HG03565 (cell line): ENCODE measurements at regions not wholly inside any gene's neighbourhood (a gene's known extent, or its start where the extent isn't known, plus 50 kb on each side); places are given as distances from the start of the nearest gene placed in this dataset.
"Not testable (repeated sequence)": the region's sequence is repeated elsewhere in the genome, so short reads cannot be mapped to it uniquely, and the experiment has no call there.

Experiments
- ATAC-seq: cut with Tn5 transposase; IDR thresholded peaks from one replicate; pipeline ENCODE4 v1.9.1; 2021; ENCODE audit warnings: mild to moderate bottlenecking, moderate library complexity; ENCODE audit not compliant: unreplicated experiment

DNA sequence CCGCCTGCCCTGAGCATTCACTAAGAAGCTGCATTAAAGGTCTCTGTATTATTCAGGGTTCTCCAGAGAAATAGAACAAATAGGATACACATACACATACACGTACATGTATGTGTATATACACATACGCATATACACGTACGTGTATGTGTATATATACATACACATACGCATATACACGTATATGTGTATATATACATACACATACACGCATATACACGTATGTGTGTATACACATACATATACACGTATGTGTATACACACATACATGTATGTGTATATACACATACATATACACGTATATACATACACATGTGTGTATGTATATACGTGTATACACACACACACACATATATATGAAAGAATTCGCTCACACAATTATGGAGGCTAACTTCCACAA lies 108.9 kb upstream of the BARHL2 start:
- no peak for ATAC-seq

DNA sequence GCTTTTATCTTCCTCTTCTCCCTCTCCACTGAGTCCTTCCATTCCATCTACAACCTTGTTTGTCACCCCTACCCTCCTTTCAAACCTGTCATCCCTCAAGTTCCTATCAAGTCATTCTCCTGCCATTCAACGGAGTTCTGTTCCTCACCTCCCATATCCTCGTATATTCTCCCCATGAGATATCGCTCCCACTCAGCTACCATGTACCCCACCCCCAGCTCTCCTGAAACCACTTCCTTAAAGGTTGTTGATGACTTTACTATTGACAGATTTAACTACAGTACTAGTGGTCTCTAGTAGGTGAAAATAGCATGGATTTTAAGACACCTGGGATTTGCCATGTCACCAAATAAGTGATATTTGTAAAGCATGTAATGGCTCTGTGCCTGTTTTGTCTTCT lies 107.4 kb upstream of the BARHL2 start:
- ATAC-seq = no peak

DNA sequence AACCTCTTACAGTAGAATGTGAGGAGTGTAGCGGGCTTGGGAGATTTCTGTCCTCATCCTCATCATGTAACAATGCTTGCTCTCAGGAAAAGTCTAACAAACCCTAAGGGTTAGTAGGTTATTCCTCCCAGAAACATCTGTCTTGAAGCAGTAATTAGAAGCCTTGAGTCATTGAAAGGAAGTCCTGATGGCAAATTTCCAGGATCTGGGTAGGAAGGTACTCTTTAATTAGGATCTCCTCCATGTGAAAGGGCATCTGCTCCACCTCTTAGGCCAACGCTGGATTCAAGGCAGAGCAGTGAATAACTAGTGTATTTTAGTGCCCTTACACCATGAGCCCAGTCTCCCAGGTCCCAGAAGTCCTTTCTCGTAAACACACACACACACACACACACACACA lies 106.6 kb upstream of the BARHL2 start:
- ATAC-seq = no peak

DNA sequence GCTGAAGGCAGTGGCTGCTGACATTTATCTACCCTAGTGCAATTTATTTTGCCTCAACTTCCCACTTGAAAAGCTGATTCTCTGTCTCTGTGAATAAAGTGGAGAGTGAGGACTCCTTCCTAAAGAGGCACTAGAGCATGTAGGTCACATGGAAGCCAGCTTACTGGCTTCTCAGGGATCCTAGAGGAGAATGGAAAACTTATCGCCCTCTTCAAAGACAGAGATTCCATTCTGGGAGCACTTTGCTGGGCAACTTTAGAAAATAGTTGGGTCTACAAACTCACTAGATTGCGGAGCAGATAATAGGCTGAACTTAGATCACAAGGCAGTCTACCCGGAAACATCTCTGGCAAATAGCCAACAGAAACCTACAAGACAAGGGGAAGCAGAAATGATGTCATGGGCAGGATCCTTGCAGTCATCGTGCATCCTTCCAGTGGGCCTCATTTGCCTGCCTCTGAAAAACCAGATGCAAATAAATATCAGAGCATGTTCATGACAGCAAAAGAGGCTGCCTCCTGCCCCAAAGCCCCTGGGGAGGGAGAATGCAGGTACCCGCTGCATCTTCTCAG lies 104.8 kb upstream of the BARHL2 start:
- no peak for ATAC-seq

DNA sequence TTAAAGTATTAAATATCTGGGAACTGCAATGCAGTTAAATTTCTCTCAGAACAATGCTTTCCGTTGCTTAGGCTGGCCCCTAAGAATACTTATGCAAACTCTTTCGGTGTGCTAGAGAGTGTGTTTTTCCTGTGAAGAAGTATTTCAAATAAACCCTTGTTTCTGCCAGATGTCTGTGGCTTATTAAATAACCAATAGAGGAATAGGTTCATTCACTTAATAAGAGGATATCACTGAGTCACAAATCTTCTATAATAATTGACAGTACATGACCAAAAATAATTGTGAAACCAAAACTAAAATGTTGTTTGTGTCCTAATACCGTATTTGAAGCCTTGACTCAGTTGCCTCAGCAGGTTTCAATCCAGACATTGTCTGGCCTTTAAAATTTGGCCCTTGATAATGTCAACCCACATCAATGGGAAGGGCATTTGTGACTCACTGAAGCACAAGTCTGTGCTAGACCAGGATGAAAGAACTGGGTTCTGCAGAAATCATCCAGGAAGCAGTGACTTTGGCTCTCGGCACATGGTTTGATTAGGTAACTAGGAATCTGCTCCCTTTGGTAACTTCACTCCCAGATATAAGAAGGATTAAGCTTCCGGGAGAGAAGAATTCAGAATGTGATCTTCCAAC lies 104.2 kb upstream of the BARHL2 start:
- ATAC-seq = no peak

DNA sequence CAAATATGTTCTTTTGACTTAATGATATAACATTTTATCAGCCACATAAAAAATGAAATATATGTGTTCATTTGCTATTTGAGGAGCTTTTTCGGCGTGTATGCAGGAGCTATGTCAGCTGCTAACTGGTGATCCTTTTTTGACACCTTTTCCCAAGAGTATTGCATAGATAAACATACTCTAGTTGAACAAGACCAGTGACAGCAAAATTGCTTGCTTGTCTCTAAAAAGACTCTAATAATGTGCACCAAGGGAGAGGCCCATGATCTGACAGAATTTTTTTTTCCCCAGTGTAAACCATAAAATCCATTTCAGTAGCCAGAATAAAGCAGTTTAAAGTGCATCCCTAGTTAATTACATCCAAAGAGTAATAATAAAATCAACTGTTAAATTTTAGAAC lies 103.6 kb upstream of the BARHL2 start:
- no peak for ATAC-seq

DNA sequence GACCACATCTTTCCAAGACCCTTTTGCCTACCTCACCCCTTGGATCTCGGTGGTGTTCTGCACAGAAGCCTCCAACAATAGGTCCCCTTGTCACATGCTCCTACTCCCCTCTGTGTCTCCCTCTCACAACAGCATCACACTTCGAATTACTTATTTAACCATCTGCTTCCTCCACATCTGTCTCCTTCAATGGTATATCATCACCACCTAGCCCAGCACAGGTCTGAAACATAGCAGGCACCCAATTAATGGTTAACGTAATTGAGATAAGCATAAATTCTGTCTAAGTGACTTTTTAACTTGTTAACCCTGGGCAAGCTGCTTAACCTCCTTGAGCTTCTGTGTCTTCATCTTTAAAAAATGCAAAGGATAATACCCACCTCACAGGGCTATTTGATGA lies 100.3 kb upstream of the BARHL2 start:
- ATAC-seq = no peak

DNA sequence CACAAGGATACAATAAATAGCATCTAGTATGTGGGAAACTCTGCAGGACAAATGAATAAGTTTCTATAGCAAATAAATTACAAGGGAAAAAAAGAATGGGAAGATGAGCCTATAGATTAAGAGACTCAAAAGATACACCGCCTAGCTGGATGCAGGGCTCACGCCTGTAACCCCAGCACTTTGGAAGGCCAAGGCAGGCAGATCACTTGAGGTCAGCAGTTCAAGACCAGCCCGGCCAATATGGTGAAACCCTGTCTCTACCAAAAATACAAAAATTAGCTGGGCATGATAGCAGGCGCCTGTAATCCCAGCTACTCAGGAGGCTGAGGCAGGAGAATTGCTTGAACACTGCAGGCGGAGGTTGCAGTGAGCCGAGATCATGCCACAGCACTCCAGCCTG lies 95.1 kb upstream of the BARHL2 start:
- not testable (repeated sequence) for ATAC-seq

DNA sequence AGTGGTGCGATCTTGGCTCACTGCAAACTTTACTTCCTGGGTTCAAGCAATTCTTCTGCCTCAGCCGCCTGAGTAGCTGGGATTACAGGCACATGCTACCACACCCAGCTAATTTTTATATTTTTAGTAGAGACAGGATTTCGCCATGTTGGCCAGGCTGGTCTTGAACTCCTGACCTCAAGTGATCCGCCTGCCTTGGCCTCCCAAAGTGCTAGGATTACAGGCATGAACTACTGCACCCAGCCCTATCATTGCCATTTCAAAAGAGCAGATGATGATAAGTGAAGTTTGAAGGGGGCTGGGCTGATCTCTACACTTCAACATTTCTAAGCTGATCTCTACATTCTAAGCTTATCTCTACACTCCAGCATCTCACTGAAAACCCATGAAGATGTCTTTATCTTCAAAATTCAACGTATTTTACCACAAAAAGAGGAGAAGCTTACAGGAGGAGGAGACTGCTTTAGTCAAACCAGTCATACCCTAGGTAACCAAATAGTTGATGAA lies 94.4 kb upstream of the BARHL2 start:
- ATAC-seq = not testable (repeated sequence)

DNA sequence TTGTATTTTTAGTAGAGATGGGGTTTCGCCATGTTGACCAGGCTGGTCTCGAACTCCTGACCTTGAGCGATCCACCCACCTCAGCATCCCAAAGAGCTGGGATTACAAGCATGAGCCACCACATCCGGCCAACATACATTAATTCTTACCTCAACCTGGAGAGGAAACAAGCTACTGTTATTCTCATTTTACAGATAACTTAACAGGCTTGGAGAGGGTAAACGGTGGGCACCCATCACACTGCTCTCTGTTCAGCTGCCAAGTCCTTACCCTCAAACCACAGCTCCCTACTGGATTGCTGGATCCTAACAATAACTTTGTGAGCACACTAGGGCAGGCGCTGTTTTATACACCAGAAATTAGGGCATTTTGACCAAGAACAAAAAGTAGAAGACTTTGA lies 93.6 kb upstream of the BARHL2 start:
- no peak for ATAC-seq

DNA sequence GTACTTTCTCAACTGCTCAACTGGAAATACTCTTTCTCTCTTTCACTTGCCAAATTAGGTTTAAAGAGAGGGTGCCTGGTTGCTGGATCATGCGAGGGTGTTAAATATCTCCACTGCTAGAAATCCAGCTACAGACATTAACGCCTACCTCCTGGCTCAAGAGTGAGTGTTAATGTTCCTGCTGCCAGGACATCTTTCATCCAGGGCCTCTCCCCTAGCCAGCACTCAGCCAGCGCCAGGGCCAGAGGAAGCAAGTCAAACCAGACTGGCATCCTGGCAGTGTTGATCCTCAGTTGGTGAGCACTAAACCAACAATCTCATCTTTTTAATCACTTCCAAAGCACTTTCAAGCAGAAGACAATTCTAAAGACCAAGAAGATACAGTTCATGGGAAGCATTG lies 92.9 kb upstream of the BARHL2 start:
- ATAC-seq = no peak

DNA sequence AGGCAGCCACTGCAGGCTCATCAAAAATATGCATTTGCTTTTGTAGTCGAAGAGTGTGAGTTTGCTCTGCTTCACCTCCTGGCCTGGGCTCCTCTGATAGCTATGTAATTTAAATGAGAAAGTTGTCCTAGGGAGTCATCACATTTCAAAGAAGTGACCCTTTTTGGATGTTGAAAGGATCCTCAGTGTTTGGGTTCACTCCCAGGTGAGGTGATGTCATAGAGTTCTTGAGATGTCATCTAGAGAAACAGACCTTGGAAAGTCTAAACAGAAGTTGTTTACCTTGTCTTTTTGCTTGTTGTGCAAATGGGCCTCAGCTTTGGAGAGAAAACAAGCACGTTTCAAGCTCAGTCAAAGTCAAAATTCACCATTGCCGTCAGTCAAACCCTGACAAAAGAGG lies 92.0 kb upstream of the BARHL2 start:
- no peak for ATAC-seq

DNA sequence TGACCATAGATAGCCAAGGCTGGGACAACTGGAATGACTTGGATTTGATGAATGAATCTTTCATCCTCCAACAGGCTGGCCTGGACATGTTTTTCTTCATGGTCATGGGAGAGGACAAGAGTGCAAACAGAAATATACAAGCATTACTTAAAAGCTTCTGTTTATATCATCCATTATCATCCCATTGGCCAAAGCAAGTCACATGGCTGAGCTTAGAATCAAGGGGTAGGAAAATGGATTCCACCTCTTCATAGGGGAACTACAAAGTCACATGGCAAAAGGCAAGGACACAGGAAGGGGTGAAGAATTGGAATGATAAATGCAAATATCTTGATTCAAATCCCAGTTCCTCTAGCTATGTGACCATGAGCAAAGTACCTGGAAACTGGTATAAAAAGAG lies 90.2 kb upstream of the BARHL2 start:
- no peak for ATAC-seq

DNA sequence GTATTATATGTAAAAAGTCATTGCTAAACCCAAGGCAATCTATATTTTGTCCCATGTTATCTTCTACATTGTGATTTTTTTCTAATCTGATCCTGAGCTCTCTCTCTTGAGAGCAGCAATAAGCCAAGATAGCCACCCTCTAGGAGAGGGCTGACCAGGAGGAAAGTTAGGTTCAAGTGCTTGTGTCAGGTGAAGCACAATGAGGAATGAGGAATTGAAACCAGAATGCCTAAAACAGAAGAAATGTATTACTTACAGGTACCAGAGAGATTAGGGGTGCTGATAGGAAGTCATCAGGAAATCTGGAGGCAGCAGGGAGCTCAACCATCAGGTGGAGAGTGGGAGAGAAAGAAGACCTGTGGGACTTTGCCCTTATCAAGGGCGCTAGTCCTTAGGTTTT lies 85.5 kb upstream of the BARHL2 start:
- ATAC-seq = no peak

DNA sequence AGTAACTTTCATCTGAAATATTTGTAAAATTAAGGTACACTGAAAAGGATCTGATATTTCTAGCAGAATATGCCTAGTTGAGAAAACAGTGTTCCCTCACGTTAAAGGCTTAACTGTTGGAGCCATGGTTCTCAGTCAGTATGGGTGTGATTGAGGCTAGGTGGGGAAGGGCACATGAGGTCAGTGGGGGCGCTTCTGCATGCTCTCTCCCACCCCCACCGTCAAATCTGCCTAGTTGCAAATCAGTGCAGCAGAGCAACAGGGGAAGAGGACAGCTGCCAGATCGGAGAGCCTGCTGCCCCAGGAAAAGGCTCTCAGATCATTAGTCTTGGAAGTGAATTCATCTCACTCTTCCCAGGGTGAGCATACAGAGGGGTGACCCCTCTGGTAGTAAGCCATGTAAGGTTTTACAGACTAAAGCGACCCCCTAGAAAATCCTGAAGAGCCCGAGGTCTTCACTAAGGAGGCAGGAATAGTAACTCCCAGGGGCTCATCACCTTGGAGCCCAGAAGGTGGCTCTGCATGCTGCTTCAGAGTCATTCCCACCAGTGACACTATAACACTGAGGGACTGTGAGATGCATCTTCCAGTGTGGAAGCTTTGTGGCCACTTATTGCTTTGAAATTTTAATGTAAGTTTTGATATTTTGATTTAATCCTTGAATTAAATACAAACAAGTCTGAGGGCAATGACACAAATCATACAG lies 83.1 kb upstream of the BARHL2 start:
- ATAC-seq = no peak

DNA sequence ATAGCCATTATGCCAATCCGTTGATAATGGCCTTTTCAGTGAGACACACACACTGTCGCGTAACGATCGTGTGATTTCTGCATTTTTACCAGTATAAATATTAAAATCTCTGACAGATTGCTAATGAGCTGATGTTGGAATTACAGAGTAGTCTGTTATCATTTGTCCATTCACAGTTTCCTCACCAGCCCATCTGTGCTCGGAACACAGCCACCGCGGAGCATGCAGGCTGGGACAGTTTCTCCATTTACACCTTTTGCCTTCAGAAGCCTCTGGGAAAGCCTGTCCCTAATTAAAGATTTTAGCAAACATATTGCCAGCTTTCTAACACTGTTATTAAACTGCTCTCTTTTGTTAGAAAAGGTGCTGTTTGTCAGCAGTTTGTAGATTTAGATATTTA lies 82.2 kb upstream of the BARHL2 start:
- no peak for ATAC-seq

DNA sequence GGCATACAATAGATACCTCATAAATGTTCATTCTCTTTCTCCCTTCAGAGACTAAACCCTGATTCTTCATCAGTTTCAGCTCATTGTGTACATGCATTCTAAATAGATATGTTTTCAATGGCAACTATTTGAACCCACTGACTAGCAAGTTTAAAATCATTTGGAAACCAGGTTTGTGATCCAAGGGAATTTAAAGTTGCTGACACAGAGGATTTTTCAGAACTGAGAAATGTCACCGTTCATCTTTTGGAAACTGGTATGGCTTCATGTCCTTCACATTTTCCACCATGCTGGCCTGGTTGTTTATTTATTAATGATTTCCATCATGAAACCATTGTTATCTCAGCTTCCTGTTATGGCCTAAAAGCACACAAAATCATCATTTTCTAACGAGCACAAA lies 81.8 kb upstream of the BARHL2 start:
- no peak for ATAC-seq

DNA sequence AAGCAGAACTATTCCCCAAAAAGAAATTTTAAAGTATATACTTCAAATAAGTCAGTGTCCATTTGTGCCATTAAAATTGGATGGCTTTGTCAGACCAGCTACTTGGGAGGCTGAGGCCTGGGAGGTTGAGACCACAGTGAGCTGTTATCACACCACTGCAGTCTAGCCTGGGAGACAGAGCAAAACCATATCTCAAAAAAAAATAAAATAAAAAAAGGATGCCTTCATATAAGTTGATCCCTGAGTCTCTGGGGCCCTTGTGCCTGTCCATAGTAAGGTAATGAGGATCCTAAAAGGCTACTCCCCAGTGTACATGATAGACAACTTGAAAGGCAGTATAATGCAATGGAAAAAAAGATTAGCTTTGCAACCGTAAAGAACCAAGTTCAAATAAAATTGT lies 81.2 kb upstream of the BARHL2 start:
- no peak for ATAC-seq

DNA sequence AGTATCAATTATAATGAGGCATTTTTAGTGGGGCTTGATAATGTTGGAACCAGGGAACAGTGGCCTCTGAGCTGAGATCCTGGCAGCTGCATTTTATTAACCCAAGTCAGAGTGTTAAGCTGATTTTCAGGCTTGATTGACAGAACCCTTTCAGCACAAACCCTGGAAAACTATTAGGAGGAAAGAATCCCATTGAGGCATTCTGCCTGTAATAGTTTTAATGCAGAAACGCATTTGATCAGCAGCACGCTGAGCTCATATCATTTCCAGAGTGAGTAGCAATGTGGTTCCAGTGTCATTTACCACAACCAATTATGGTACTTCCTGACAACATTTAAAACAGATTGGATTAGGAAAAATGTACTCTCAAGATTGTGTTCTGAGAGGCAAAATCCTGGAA lies 78.3 kb upstream of the BARHL2 start:
- no peak for ATAC-seq

DNA sequence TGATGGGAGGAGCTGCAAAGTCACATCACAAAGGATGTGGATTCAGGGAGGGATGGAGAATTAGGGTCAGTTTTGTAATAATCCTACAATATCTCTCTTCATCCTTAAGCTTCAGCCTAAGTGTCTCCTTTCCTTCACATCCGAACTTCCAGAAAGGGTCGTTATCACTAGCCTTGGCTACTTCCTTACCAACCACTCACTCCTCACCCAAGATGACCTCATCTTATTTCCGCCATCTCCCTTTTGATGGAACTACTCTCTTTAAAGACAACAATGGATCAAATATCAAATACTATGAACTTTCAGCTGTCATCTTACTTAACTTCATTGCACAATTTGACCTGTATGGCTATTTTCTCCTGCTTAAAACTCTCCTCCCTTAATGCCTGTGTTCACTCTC lies 69.6 kb upstream of the BARHL2 start:
- no peak for ATAC-seq

DNA sequence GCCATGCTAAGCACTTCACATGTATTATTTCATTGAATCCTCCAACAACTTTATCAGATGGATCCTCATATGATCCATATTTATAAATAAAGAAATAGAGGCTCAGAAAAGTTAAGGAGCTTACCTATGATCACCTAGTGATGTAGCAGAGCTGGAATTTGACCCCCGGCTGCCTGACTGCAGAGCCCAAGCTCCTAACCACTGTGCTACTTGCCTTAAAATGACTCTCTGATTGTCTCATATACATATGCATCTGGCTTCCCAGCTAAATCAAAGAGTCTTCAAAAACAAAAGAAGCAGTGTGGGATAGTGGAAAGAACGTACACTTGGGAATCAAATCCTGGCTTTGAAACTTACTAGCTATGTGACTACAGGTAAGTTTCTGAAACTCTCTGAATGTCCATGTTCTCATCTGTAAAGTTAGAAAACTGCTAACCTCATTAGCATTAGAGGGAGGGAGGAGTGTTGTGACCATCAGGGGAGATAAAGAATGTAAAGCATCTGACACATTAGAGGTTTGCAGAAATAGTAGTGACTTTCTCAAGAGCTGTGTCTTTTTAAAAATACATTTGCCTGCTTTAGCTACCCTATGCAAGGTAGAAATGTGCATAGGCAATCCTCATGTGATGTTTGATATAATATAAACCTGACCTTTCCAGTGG lies 67.2 kb upstream of the BARHL2 start:
- no peak for ATAC-seq

DNA sequence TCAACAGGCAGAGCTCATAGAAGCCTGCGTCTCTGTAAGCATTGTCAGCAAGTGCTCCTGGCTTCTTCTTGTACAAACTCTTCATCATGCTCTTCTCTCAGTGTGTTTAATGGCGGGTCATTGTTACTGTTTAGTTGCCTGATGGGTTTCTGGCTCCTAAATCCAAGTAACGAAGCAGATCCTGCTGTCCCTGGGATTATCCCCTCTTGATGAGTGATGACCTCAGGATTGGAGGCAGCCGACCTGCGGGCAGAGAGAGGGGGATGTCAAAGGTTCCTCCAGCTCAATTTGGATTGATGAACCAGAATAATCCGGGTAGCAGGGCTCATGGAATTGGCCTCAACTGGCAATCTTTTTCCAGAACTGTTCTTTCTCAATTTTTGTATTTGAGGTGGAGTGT lies 66.1 kb upstream of the BARHL2 start:
- ATAC-seq = no peak
